Vagina (tissue), 2 donors: ENCODE measurements at regions not wholly inside any gene's neighbourhood (a gene's known extent, or its start where the extent isn't known, plus 50 kb on each side); places are given as distances from the start of the nearest gene placed in this dataset.

Experiments
- CTCF ChIP-seq, 3 experiments: fragments of 450-650 bp in 2 of 3; fragments of 200-600 bp in 1 of 3; sonication (generic) in 1 of 3; IDR thresholded peaks; one replicate each; pipeline ENCODE4 v1.5.1; 2017 to 2019; ENCODE audit warnings: antibody characterized with exemption in 3 of 3, mild to moderate bottlenecking in 2 of 3, moderate library complexity in 2 of 3
- POLR2AphosphoS5 ChIP-seq, 2 donors: sonication (generic); formaldehyde crosslinking; IDR thresholded peaks; one replicate each; pipeline ENCODE4 v1.9.0; 2017; ENCODE audit warnings: antibody characterized with exemption in 2 of 2, mild to moderate bottlenecking in 2 of 2, low read depth in 1 of 2; ENCODE audit not compliant: insufficient read depth in 1 of 2

- TF ChIP-seq CTCF (IDR thresholded peaks at IDR 0.05) (no peak), POLR2AphosphoS5 (IDR thresholded peaks at IDR 0.05; ENCODE audit: insufficient read depth in 1 of 2, low read depth in 1 of 2) (no peak)
These were observed 744.9 kb upstream of the ARRDC4 start for GRCh38 chr15:97215629-97216028.
